GM10266 (cell line): ENCODE measurements at regions not wholly inside any gene's neighbourhood (a gene's known extent, or its start where the extent isn't known, plus 50 kb on each side); places are given as distances from the start of the nearest gene placed in this dataset.

Experiments used
- DNase-seq: peaks from one replicate; pipeline ENCODE4 v3.0.0; 2012; ENCODE audit errors: extremely low spot score
- CTCF ChIP-seq: IDR thresholded peaks from 2 replicates; pipeline ENCODE4 v1.5.1; 2012; ENCODE audit warnings: mild to moderate bottlenecking, low read depth; ENCODE audit not compliant: control insufficient read depth, insufficient read depth; ENCODE audit errors: missing control alignments

GRCh38 chr12:98256830-98257229 lies 258.6 kb upstream of the TMPO start:
- no peak for TF ChIP-seq CTCF
- DNase-seq = no peak

- no peak for DNase-seq
- no peak for TF ChIP-seq CTCF
These were observed 255.7 kb upstream of the TMPO start for GRCh38 chr12:98259693-98260092.

GRCh38 chr12:98260276-98260675 lies 255.1 kb upstream of the TMPO start:
- TF ChIP-seq CTCF = no peak
- DNase-seq = no peak

GRCh38 chr12:98262902-98263301 lies 252.5 kb upstream of the TMPO start:
- TF ChIP-seq CTCF = no peak
- DNase-seq = no peak

- peak; percentile 16 for DNase-seq
- TF ChIP-seq CTCF = no peak
These were observed 240.8 kb upstream of the TMPO start for GRCh38 chr12:98274430-98275130.

GRCh38 chr12:98275131-98275475 lies 240.3 kb upstream of the TMPO start:
- DNase-seq = no peak
- no peak for TF ChIP-seq CTCF

- no peak for TF ChIP-seq CTCF
- DNase-seq = no peak
These were observed 235.2 kb upstream of the TMPO start for GRCh38 chr12:98280152-98280551.
